Suprapubic skin (tissue), 3 donors: ENCODE measurements at regions not wholly inside any gene's neighbourhood (a gene's known extent, or its start where the extent isn't known, plus 50 kb on each side); places are given as distances from the start of the nearest gene placed in this dataset.
"Not testable (repeated sequence)": the region's sequence is repeated elsewhere in the genome, so short reads cannot be mapped to it uniquely, and the experiment has no call there.

Experiments used
- CTCF ChIP-seq, 2 donors: fragments of 200-600 bp in 1 of 2; fragments of 450-650 bp in 1 of 2; sonication (generic) in 1 of 2; IDR thresholded peaks; one replicate each; pipeline ENCODE4 v1.5.1; 2016 to 2019; ENCODE audit warnings: antibody characterized with exemption in 2 of 2, mild to moderate bottlenecking in 1 of 2, moderate library complexity in 1 of 2
- EP300 ChIP-seq: sonication (generic); formaldehyde crosslinking; IDR thresholded peaks from one replicate; pipeline ENCODE4 v1.6.1; 2017; ENCODE audit warnings: antibody characterized with exemption

- not testable (repeated sequence) for TF ChIP-seq CTCF (IDR thresholded peaks at IDR 0.05); EP300
These were observed 88.5 kb upstream of the CDC42EP3 start for GRCh38 chr2:37759989-37760388.
